Naive B cell (primary cell): ENCODE measurements at regions not wholly inside any gene's neighbourhood (a gene's known extent, or its start where the extent isn't known, plus 50 kb on each side); places are given as distances from the start of the nearest gene placed in this dataset.
"Not testable (repeated sequence)": the region's sequence is repeated elsewhere in the genome, so short reads cannot be mapped to it uniquely, and the experiment has no call there.

Experiments
- ATAC-seq, 2 donors: fragments of 150-1000 bp; cut with Tn5 transposase; 2 replicates each; pipeline ENCODE4 v1.10.0; 2021; ENCODE audit warnings: low read depth in 2 of 2, mild to moderate bottlenecking in 2 of 2, moderate library complexity in 2 of 2
- DNase-seq: peaks from one replicate; pipeline ENCODE4 v3.0.0; 2022
- H3K27ac Mint-ChIP-seq, 6 donors: one replicate each; pipeline ENCODE4 v1.8.0; 2020 to 2022; ENCODE audit warnings: mild to moderate bottlenecking in 6 of 6, mixed read lengths in 6 of 6, moderate library complexity in 5 of 6, inconsistent platforms in 2 of 6
- H3K27me3 Mint-ChIP-seq, 3 donors: one replicate each; pipeline ENCODE4 v1.8.0; 2021 to 2022; ENCODE audit warnings: mixed read lengths in 3 of 3, mild to moderate bottlenecking in 1 of 3
- H3K36me3 Mint-ChIP-seq, 2 donors: one replicate each; pipeline ENCODE4 v1.8.0; 2020 to 2022; ENCODE audit warnings: mixed read lengths in 2 of 2, inconsistent platforms in 1 of 2, mild to moderate bottlenecking in 1 of 2
- H3K4me1 Mint-ChIP-seq, 3 donors: one replicate each; pipeline ENCODE4 v1.8.0; 2020 to 2022; ENCODE audit warnings: mixed read lengths in 3 of 3, inconsistent platforms in 1 of 3, mild to moderate bottlenecking in 1 of 3, moderate library complexity in 1 of 3
- H3K4me3 Mint-ChIP-seq, 8 donors: one replicate each; pipeline ENCODE4 v1.8.0; 2020 to 2022; ENCODE audit warnings: mild to moderate bottlenecking in 8 of 8, mixed read lengths in 8 of 8, moderate library complexity in 8 of 8, inconsistent platforms in 2 of 8
- H3K9me3 Mint-ChIP-seq, 7 donors: one replicate each; pipeline ENCODE4 v1.8.0; 2020 to 2022; ENCODE audit warnings: mixed read lengths in 7 of 7, mild to moderate bottlenecking in 5 of 7, inconsistent platforms in 2 of 7, moderate library complexity in 1 of 7

DNA sequence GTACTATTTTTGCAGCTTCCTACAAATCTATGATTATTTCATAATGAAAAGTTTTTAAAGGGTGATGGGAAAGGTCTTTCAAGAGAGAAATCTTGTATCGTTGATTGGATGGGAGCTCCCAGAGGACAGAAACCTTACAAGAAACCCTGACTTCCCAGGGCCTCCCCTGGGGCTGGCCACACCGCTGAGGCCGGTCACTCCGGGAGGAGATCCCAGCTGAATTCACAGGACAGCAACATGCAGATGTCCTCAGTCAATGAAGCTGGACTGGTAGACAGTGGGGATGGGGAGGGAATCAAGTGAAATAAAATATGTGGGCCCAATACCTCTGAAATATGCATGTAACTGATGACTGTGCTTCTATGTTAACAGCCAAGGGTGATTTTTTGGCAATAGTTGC is 135.6 kb downstream of the TFCP2L1 start:
- H3K36me3 Mint-ChIP-seq = no peaks in the 10 kb centered on the region
- no peak for DNase-seq
- peaks cover 0 to 5% (median 2%) of the 10 kb centered on the region in 7 donors for H3K9me3 Mint-ChIP-seq
- no peak for ATAC-seq
- H3K4me1 Mint-ChIP-seq = no peaks in the 10 kb centered on the region
- H3K27me3 Mint-ChIP-seq = no peaks in the 10 kb centered on the region
- no peak overlapping the region for H3K4me3 Mint-ChIP-seq
- peak overlapping the region in 1 of 6 donors; percentile 36 for H3K27ac Mint-ChIP-seq

DNA sequence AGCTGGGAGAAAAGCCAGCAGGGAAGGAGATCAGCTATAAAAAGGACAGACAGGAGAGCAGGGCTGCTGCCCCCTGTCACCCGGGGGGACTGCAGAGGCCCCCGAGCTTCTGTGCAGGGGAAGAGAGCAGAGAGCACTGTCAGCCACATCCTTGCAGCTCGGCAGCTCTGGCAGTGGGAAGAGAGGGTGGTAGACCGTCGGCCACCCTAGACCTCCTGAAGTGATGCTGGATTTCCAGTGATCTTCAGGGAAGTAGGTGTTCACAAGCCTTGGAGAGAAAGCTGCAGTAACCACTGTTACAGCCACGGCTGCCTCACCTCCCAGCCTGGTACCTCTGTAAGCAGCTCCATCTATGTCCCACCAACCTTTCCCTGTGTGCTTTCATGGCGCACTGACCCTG is 134.9 kb downstream of the TFCP2L1 start:
- Mint-ChIP-seq H3K9me3 (peaks cover 0 to 5% (median 2%) of the 10 kb centered on the region in 7 donors), H3K27me3 (no peaks in the 10 kb centered on the region), H3K36me3 (no peaks in the 10 kb centered on the region), H3K4me1 (no peaks in the 10 kb centered on the region), H3K27ac (no peak overlapping the region), H3K4me3 (no peak overlapping the region)
- no peak for DNase-seq
- ATAC-seq = no peak

DNA sequence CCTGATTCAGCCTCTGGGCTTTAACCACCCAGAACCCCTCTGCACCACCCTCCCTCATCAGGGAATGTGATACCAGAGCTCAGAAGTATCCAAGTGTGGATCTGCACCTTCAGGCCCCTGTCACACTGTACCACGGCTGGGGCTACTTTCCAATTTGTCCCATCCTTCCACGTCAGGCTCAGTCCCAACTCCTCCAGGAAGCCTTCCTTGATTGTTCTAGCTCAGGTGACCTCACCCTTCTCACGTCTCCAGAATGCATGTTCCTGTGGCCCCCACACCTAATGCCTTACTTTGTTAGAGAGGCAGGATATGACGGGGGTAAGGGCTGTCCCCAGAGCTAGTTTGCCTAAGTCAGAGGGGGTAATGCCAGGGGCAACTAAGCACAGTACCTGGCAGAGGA is 134.3 kb downstream of the TFCP2L1 start:
- no peak for ATAC-seq

DNA sequence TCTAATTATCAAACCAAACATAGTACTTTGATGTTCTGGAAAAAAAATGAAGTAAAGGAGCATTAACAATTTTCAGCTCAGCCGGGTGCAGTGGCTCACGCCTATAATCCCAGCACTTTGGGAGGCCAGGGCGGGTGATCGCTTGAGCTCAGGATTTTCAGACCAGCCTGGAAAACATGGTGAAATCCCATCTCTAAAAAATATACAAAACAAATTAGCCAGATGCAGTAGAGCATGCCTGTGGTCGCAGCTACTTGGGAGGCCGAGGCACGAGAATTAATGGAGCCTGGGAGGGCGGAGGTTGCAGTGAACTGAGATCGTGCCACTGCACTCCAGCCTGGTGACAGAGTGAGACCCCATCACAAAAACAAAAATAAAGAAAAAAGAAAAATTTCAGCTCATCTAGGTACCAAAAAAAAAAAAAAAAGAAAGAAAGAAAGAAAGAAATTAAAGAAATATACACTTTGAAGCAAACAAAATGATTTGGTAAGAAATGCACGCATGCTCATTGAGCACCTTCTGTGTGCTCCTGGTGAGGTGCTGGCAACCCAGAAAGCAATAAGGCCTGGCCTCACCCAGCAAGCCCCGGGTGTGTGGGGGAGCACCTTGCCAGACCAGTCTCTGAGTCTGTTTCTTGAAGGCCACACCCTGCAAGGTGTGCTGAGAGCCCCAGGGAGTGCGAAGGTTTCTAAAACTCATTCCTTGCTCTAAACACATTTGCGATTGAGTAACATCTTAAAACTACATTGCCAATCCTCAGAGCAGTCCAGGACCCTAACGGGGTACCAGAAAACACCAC is 133.5 kb downstream of the TFCP2L1 start:
- DNase-seq (no peak), ATAC-seq (no peak)
- no peaks in the 10 kb centered on the region for H3K27me3 Mint-ChIP-seq
- H3K36me3 Mint-ChIP-seq = no peaks in the 10 kb centered on the region
- H3K9me3 Mint-ChIP-seq = peaks cover 0 to 9% (median 4%) of the 10 kb centered on the region in 7 donors
- no peaks in the 10 kb centered on the region for H3K4me1 Mint-ChIP-seq
- H3K4me3 Mint-ChIP-seq = no peak overlapping the region
- no peak overlapping the region for H3K27ac Mint-ChIP-seq

More for the DNA sequence above, 134.3 kb downstream of the TFCP2L1 start:
- peaks cover 0 to 4% (median 3%) of the 10 kb centered on the region in 7 donors for H3K9me3 Mint-ChIP-seq
- no peaks in the 10 kb centered on the region for H3K27me3 Mint-ChIP-seq
- DNase-seq = no peak
- peak overlapping the region in 1 of 6 donors; percentile 16 for H3K27ac Mint-ChIP-seq
- no peak overlapping the region for H3K4me3 Mint-ChIP-seq
- H3K4me1 Mint-ChIP-seq = no peaks in the 10 kb centered on the region
- H3K36me3 Mint-ChIP-seq = no peaks in the 10 kb centered on the region

DNA sequence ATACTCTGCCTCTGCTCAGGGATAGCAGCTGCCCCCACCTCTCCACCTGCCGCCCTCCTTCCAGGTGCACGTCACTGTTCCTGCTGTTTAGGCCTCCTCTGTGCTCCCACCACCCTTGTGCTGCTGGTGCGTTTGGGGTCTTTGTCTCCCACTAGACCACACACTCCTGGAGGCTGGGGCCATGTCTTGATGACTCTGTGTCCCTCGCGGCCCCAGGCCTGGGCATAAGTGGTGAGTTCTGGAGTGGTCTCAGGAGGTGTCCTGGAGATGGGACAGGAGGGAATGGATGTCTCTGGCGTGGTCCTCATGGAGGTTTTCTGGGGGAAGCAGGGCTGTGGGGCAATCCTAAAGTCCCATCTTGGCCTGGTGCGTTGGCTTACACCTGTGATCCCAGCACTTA is 132.1 kb downstream of the TFCP2L1 start:
- Mint-ChIP-seq H3K27ac (no peak overlapping the region), H3K4me1 (no peaks in the 10 kb centered on the region), H3K36me3 (peaks cover 2 to 3% of the 10 kb centered on the region in 2 donors), H3K4me3 (no peak overlapping the region), H3K27me3 (no peaks in the 10 kb centered on the region), H3K9me3 (peaks cover 11 to 21% (median 13%) of the 10 kb centered on the region in 7 donors)
- ATAC-seq (no peak), DNase-seq (no peak)

DNA sequence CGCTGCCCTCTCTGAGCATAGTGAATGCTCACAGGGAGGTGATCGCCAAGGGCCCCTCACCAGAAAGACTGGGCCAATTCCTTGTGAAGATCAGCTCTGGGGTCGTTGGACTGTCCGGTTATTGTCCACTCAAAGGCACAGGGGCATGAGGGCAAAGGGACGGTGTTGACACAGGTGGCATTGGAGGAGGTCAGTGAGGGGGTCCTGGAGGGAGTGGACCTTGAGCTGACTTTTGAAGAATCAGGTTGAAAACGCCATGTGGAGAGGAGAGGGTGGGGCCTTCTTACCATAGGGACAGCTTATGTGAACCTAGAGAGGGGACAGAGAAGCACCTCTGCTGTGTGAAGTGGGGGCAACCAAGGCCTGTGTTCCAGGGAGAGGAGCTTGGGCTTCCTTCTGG is 131.5 kb downstream of the TFCP2L1 start:
- DNase-seq (no peak), ATAC-seq (no peak)
- Mint-ChIP-seq H3K27ac (no peak overlapping the region), H3K27me3 (no peaks in the 10 kb centered on the region), H3K36me3 (peaks cover 6 to 9% of the 10 kb centered on the region in 2 donors), H3K4me3 (no peak overlapping the region), H3K9me3 (peaks cover 16 to 26% (median 18%) of the 10 kb centered on the region in 7 donors), H3K4me1 (no peaks in the 10 kb centered on the region)

DNA sequence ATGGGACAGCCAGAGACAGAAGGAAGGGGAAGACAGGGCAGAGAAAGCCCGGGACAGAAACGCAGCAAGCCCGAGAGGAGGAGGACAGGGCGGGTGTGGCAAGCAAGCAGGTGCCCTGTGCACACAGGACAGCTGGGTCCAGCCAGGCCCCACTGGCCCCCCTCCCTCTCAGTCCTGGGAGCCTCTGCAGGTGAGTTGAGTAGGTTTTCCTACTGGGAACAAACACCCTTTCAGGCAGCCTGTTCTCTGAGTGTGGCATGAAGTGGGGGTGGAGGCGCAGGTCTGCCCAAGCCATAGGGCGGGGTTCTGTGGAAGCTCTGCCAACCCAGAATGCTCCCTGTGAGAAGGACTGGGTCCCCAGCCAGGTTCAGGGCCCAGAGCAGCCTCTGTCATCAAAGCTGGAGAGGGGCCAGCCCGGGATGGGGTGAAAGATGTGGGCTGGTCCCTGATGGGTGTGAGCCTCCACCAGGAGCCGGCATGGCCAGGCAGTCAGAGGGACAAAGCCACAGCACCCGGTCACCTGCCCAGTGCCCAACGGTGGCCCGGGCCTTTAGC is 129.4 kb downstream of the TFCP2L1 start:
- no peak for ATAC-seq
- Mint-ChIP-seq H3K27me3 (no peaks in the 10 kb centered on the region), H3K4me1 (no peaks in the 10 kb centered on the region)

DNA sequence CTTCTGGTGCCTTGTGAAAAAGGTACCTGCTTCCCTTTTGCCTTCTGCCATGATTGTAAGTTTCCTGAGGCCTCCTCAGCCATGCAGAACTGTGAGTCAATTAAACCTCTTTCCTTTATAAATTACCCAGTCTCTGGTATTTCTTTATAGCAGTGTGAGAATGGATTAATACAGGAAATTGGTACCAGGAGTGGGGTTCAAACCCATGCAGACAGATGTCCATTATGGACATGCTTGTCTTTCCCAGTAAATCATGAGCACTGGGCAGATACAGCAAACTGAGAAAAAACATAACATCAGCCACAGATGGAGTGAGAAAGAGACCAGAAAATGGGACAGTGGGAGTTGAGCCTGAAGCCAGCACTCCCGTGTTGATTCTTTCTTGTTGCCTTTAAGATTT is 127.5 kb downstream of the TFCP2L1 start:
- DNase-seq, ATAC-seq, H3K27me3 Mint-ChIP-seq, H3K27ac Mint-ChIP-seq, H3K4me1 Mint-ChIP-seq, H3K4me3 Mint-ChIP-seq, H3K36me3 Mint-ChIP-seq: not testable (repeated sequence)
- peaks cover 19 to 34% (median 23%) of the 10 kb centered on the region in 7 donors for H3K9me3 Mint-ChIP-seq

More for the DNA sequence above, 129.4 kb downstream of the TFCP2L1 start:
- Mint-ChIP-seq H3K36me3 (peaks cover 6 to 9% of the 10 kb centered on the region in 2 donors), H3K27ac (no peak overlapping the region), H3K4me3 (no peak overlapping the region), H3K9me3 (peaks cover 16 to 30% (median 23%) of the 10 kb centered on the region in 7 donors)
- DNase-seq = no peak

DNA sequence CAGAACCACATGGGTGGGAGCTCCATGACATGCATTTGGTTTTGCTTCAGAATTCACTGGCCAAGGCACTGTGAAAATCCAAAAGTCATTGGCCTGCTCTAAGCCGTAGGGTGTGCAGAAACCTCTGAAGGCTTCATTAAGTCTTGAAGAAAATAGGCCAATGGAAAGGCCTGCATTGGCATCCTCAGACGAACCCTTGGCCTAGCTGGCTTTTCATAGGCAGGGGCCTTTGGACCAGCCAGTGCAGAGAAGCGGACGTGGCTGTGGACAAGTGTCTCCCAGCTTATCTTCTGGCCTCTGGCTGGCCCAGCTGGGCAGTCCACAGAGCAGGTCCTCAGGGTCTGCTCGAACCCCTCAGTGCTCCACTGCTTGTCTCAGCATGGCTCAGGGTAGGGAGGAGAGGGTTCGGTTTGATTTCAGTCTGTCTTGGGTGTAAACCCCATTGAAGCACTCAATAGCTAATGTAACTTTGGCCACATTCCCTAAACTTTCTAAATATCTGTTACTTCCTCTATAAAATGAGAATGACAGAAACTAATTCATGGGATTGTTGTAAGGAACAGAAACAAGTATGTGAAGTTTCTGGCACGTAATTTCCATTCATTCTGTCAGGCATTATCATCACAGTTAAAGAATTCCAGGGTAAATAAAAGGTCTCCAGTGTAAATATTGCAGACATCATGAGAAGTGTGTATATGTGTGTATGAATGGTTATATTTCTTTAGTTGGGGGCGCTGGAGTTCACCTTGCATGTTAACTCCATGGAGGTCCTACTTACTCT is 125.5 kb downstream of the TFCP2L1 start:
- peaks cover 19 to 48% (median 31%) of the 10 kb centered on the region in 7 donors for H3K9me3 Mint-ChIP-seq
- DNase-seq = no peak
- H3K27ac Mint-ChIP-seq = no peak overlapping the region
- no peaks in the 10 kb centered on the region for H3K27me3 Mint-ChIP-seq
- peaks cover 9 to 11% of the 10 kb centered on the region in 2 donors for H3K36me3 Mint-ChIP-seq
- no peak for ATAC-seq
- H3K4me1 Mint-ChIP-seq = no peaks in the 10 kb centered on the region
- no peak overlapping the region for H3K4me3 Mint-ChIP-seq

DNA sequence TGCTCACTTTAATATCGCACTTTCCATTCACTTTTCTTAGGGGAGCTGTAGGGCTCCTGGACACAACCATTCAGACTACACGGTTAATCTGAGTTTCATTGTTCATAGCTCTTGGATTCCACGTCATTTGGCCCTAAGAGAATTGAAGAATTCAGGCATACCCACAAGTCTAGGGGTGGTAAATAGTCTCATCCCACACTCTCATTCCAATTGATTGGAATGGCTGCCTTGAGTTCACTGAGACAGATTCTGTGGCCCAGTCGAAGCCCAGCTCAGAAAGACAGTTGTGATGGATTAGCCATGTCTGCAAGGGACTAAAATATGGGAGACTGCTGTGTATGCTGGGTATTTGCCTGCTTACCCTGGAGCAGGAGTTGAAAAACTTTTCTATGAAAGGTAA is 124.6 kb downstream of the TFCP2L1 start:
- no peak overlapping the region for H3K27ac Mint-ChIP-seq
- H3K9me3 Mint-ChIP-seq = peaks cover 19 to 48% (median 34%) of the 10 kb centered on the region in 7 donors
- no peak overlapping the region for H3K4me3 Mint-ChIP-seq
- no peaks in the 10 kb centered on the region for H3K4me1 Mint-ChIP-seq
- no peak for ATAC-seq
- no peak for DNase-seq
- H3K27me3 Mint-ChIP-seq = no peaks in the 10 kb centered on the region
- H3K36me3 Mint-ChIP-seq = peaks cover 9 to 11% of the 10 kb centered on the region in 2 donors

DNA sequence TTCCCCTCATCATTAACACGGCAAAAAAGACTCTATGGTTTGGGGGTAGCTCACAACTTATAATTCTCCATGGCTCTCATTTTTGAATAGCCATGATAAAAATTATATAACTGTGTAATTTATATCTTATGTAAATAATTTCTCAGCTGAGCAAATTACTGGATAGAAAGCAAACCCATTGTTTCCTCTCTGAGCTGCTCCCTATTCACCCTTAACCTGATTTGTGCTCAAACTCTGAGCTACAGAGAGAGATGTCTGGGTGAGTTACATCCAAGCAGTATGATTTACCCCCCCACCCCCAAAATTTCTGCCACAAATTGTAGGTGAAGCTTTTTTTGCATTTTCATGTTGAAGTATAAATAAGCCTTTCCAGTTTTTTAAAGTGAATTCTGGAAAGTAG is 123.7 kb downstream of the TFCP2L1 start:
- peaks cover 16 to 48% (median 31%) of the 10 kb centered on the region in 7 donors for H3K9me3 Mint-ChIP-seq
- peaks cover 9 to 11% of the 10 kb centered on the region in 2 donors for H3K36me3 Mint-ChIP-seq
- H3K27ac Mint-ChIP-seq = no peak overlapping the region
- DNase-seq (no peak), ATAC-seq (no peak)
- no peaks in the 10 kb centered on the region for H3K27me3 Mint-ChIP-seq
- H3K4me3 Mint-ChIP-seq = no peak overlapping the region
- no peaks in the 10 kb centered on the region for H3K4me1 Mint-ChIP-seq

DNA sequence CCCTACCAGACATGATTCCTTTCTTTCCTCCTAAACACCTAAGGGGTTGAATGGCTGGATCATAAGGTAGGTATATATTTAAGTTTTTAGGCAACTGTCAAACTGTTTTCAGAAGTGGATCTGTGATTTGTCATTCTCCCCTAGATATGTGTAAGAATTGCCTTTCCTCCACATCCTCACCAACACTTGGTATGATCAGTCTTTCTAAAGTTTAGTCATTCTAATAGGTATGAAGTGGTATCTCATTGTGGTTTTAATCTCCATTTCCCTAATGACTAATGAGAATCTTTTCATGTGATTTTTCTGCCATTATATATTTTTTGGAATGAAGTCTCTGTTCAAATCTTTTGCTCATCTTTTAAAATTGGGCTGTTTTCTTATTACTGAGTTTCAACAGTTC is 122.1 kb downstream of the TFCP2L1 start:
- ATAC-seq (no peak), DNase-seq (no peak)
- Mint-ChIP-seq H3K4me1 (no peaks in the 10 kb centered on the region), H3K27me3 (no peaks in the 10 kb centered on the region), H3K9me3 (peaks cover 5 to 38% (median 20%) of the 10 kb centered on the region in 7 donors), H3K27ac (no peak overlapping the region), H3K36me3 (peaks cover 6 to 9% of the 10 kb centered on the region in 2 donors), H3K4me3 (no peak overlapping the region)

DNA sequence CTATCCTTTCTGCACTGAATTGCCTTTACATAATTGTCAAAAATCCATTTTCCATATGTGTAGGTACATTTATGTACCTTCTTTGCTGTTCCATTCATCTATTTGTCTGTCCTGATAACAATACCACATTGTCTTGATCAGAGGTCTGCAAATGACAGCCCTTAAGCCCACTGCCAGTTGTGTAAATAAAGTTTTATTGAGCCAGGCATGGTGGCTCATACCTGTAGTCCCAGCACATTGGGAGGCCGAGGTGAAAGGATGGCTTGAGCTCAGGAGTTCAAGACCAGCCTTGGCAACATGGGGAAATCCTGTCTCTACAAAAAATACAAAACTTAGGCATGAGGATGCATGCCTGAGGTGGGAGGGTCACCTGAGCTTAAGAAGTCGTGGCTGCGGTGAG is 121.0 kb downstream of the TFCP2L1 start:
- no peak overlapping the region for H3K4me3 Mint-ChIP-seq
- peaks cover 0 to 5% of the 10 kb centered on the region in 2 donors for H3K36me3 Mint-ChIP-seq
- H3K27ac Mint-ChIP-seq = no peak overlapping the region
- H3K27me3 Mint-ChIP-seq = peaks cover 0 to 3% (median 0%) of the 10 kb centered on the region in 3 donors
- ATAC-seq (no peak), DNase-seq (no peak)
- H3K9me3 Mint-ChIP-seq = peaks cover 0 to 29% (median 14%) of the 10 kb centered on the region in 7 donors
- H3K4me1 Mint-ChIP-seq = no peaks in the 10 kb centered on the region
